ENCODE measurements at regions not wholly inside any gene's neighbourhood (a gene's known extent, or its start where the extent isn't known, plus 50 kb on each side); places are given as distances from the start of the nearest gene placed in this dataset.

- TF ChIP-seq, protein P1, sequence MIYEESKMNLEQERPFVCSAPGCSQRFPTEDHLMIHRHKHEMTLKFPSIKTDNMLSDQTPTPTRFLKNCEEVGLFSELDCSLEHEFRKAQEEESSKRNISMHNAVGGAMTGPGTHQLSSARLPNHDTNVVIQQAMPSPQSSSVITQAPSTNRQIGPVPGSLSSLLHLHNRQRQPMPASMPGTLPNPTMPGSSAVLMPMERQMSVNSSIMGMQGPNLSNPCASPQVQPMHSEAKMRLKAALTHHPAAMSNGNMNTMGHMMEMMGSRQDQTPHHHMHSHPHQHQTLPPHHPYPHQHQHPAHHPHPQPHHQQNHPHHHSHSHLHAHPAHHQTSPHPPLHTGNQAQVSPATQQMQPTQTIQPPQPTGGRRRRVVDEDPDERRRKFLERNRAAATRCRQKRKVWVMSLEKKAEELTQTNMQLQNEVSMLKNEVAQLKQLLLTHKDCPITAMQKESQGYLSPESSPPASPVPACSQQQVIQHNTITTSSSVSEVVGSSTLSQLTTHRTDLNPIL (CRISPR knock-in tag; IDR thresholded peaks at IDR 0.05; ENCODE audit: low read depth) = no peak
- TF ChIP-seq PATZ1 (CRISPR knock-in tag; IDR thresholded peaks at IDR 0.05; ENCODE audit: borderline replicate concordance) (no peak), TSHZ2 (CRISPR knock-in tag; IDR thresholded peaks at IDR 0.05) (no peak), ZFP30 (CRISPR knock-in tag; IDR thresholded peaks at IDR 0.05) (no peak), ESRRG (CRISPR knock-in tag; IDR thresholded peaks at IDR 0.05) (no peak), CSDC2 (CRISPR knock-in tag; IDR thresholded peaks at IDR 0.05) (no peak), CSRNP3 (CRISPR knock-in tag; IDR thresholded peaks at IDR 0.05) (no peak), OSR1 (CRISPR knock-in tag; IDR thresholded peaks at IDR 0.05) (no peak), ISL1 (CRISPR knock-in tag; IDR thresholded peaks at IDR 0.05) (no peak), ARNTL (CRISPR knock-in tag; IDR thresholded peaks at IDR 0.05; ENCODE audit: borderline replicate concordance, low read depth) (no peak), SNAI2 (CRISPR knock-in tag; IDR thresholded peaks at IDR 0.05) (no peak), ZFP3 (CRISPR knock-in tag; IDR thresholded peaks at IDR 0.05) (no peak)
- TF ChIP-seq, protein P2, sequence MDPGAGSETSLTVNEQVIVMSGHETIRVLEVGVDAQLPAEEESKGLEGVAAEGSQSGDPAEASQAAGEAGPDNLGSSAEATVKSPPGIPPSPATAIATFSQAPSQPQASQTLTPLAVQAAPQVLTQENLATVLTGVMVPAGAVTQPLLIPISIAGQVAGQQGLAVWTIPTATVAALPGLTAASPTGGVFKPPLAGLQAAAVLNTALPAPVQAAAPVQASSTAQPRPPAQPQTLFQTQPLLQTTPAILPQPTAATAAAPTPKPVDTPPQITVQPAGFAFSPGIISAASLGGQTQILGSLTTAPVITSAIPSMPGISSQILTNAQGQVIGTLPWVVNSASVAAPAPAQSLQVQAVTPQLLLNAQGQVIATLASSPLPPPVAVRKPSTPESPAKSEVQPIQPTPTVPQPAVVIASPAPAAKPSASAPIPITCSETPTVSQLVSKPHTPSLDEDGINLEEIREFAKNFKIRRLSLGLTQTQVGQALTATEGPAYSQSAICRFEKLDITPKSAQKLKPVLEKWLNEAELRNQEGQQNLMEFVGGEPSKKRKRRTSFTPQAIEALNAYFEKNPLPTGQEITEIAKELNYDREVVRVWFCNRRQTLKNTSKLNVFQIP (CRISPR knock-in tag; IDR thresholded peaks at IDR 0.05; ENCODE audit: borderline replicate concordance, low read depth) = no peak
These were observed 68.6 kb upstream of the WARS2 start for GRCh38 chr1:119209061-119209460.
